Activated CD8-positive, alpha-beta memory T cell treated with anti-CD3 and anti-CD28 coated beads for 24 hours (primary cell): ENCODE measurements at regions not wholly inside any gene's neighbourhood (a gene's known extent, or its start where the extent isn't known, plus 50 kb on each side); places are given as distances from the start of the nearest gene placed in this dataset.

Source experiments
- DNase-seq: peaks from one replicate; pipeline ENCODE4 v3.0.0-alpha.2; 2020

GRCh38 chr14:98288825-98289224, 983.2 kb downstream of the BCL11B start:
- no peak for DNase-seq

GRCh38 chr14:98290596-98290995, 981.4 kb downstream of the BCL11B start:
- no peak for DNase-seq

- no peak for DNase-seq
These were observed 979.8 kb downstream of the BCL11B start for GRCh38 chr14:98292191-98292590.

- no peak for DNase-seq
These were observed 978.4 kb downstream of the BCL11B start for GRCh38 chr14:98293576-98293975.

- no peak for DNase-seq
These were observed 975.1 kb downstream of the BCL11B start for GRCh38 chr14:98296895-98297294.

- DNase-seq, result no peak
These were observed 974.4 kb downstream of the BCL11B start for GRCh38 chr14:98297567-98297966.

GRCh38 chr14:98298481-98299244, 973.3 kb downstream of the BCL11B start:
- DNase-seq, result no peak

- DNase-seq, result no peak
These were observed 970.3 kb downstream of the BCL11B start for GRCh38 chr14:98301681-98302080.

- no peak for DNase-seq
These were observed 967.4 kb downstream of the BCL11B start for GRCh38 chr14:98304574-98304973.

GRCh38 chr14:98309591-98309990, 962.4 kb downstream of the BCL11B start:
- DNase-seq, result no peak

GRCh38 chr14:98312006-98312405, 960.0 kb downstream of the BCL11B start:
- DNase-seq, result no peak

- no peak for DNase-seq
These were observed 950.2 kb downstream of the BCL11B start for GRCh38 chr14:98321841-98322240.

- DNase-seq, result no peak
These were observed 948.2 kb downstream of the BCL11B start for GRCh38 chr14:98323836-98324235.

GRCh38 chr14:98325761-98326160, 946.2 kb downstream of the BCL11B start:
- DNase-seq, result no peak

GRCh38 chr14:98328496-98328895, 943.5 kb downstream of the BCL11B start:
- no peak for DNase-seq

- no peak for DNase-seq
These were observed 937.8 kb downstream of the BCL11B start for GRCh38 chr14:98334186-98334585.

- no peak for DNase-seq
These were observed 930.8 kb downstream of the BCL11B start for GRCh38 chr14:98341211-98341610.

- no peak for DNase-seq
These were observed 926.8 kb downstream of the BCL11B start for GRCh38 chr14:98345161-98345560.

- no peak for DNase-seq
These were observed 924.3 kb downstream of the BCL11B start for GRCh38 chr14:98347686-98348085.

- DNase-seq, result no peak
These were observed 923.5 kb downstream of the BCL11B start for GRCh38 chr14:98348505-98348904.

- DNase-seq, result no peak
These were observed 921.8 kb downstream of the BCL11B start for GRCh38 chr14:98350213-98350612.

- DNase-seq, result no peak
These were observed 907.0 kb downstream of the BCL11B start for GRCh38 chr14:98364961-98365360.

GRCh38 chr14:98366429-98366828, 905.6 kb downstream of the BCL11B start:
- DNase-seq, result no peak

- no peak for DNase-seq
These were observed 903.8 kb downstream of the BCL11B start for GRCh38 chr14:98368221-98368620.

GRCh38 chr14:98368916-98369315, 903.1 kb downstream of the BCL11B start:
- no peak for DNase-seq
